Activated CD4-positive, alpha-beta T cell treated with anti-CD3 and anti-CD28 coated beads, Interleukin-2, amount 50 U/mL, for 48 hours (primary cell): ENCODE measurements at regions not wholly inside any gene's neighbourhood (a gene's known extent, or its start where the extent isn't known, plus 50 kb on each side); places are given as distances from the start of the nearest gene placed in this dataset.
A peak's percentile ranks its signal among the peaks of the same experiment; 100 is the strongest.
"Not testable (repeated sequence)": the region's sequence is repeated elsewhere in the genome, so short reads cannot be mapped to it uniquely, and the experiment has no call there.

Experiments
- DNase-seq, 2 experiments: peaks; one replicate each; pipeline ENCODE4 v3.0.0-alpha.2; 2020

DNA sequence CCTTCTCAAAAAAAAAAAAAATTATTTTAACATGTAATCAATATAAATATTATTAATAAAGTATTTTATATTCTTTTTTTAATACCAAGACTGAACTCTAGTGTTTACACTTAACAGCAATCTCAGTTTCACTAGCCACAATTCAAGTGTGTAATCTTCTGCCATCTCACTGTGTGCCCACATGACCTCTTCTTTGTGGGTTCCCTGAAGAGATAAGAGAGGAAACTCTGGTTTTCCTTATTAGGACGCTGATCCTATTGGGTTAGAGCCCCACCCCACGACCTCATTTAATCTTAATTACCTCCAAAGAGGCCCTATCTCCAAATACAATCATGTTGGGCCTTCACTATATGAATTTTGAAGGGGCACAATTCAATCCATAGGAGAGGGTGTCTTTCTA, 177.6 kb downstream of the STK31 start:
- no peak for DNase-seq

GRCh38 chr7:23888958-23889357, 178.9 kb downstream of the STK31 start:
- DNase-seq: no peak

DNA sequence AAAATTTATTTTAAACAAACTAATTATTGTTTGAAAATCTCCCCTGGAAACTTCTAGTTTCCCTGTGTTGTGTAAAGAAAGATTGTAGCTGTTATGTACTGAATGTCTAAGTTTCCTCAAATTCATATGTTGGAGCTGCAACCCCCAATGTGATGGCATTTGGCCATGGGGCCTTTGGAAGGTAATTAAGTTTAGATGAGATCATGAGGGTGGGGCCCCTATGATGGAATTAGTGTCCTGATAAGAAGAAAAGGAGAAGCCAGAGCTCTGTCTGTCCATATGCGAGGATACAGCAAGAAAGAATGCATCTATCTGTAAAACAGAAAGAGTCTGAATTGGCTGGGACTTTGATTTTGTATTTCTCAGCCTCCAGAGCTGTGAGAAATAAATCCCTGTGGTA, 179.5 kb downstream of the STK31 start:
- DNase-seq: no peak

- DNase-seq: no peak
Measured at GRCh38 chr7:23892019-23892418, 182.0 kb downstream of the STK31 start.

GRCh38 chr7:23893176-23893941, 183.3 kb downstream of the STK31 start:
- peak in 1 of 2 experiments; percentile 6 for DNase-seq

- DNase-seq: peak; percentile 52 to 65
Measured at GRCh38 chr7:23893942-23894891, 184.2 kb downstream of the STK31 start.

DNA sequence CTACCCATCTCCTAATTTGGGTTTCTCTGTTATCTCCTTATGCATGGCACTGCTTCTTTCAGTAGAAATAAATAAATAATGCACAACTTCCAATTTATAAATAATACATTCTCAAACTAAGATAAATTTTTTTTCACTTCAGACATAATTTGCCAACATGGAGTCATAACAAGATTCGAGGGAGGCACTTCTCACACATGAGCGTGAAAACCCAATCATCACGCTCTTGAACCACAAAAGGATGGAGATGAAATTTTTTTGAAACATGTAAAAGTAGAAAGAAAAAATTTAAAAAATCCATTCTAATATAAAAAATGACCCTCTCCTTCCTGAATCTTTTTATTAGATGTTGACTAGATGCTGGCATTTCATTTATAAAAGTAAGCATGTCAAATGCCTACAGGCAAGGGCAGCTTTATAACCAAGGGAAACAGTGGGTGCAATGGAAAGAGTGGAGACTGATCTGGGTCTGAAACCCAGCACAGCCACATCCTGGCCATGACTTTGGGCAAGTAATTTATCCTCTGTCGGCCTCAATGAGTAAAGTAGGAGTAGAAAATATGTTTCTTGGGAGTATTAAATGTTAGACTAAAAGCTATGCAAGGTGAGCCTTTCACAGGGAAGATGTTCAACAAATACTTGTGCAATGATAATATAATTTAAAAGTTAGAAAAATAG, 185.0 kb downstream of the STK31 start:
- peak in 1 of 2 experiments; percentile 7 for DNase-seq

DNA sequence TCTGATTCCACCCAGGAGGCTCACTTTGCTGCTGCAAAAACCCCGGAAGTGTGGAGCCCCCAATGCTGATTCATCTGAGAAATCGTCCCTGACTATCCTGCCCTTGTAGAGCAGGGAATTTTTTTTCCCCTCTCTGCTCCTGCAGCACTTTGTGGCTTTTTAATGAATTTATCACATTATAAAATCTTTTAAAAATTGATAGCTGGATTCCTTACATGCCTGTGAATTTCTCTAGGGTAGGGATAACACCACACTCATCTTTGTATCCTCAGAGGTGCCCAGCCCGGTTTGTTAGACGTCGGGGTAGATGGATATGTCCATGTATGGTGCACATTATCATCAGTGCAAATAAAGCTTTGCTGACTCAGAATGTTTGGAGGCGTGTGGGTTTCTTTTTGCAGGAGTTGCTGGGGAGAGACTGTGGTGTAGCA, 185.7 kb downstream of the STK31 start:
- DNase-seq: no peak

- DNase-seq: no peak
Measured at GRCh38 chr7:23898619-23899018, 188.6 kb downstream of the STK31 start.

- DNase-seq: not testable (repeated sequence)
Measured at GRCh38 chr7:23904901-23905300, 194.9 kb downstream of the STK31 start.

- DNase-seq: no peak
Measured at GRCh38 chr7:23907012-23907411, 197.0 kb downstream of the STK31 start.

DNA sequence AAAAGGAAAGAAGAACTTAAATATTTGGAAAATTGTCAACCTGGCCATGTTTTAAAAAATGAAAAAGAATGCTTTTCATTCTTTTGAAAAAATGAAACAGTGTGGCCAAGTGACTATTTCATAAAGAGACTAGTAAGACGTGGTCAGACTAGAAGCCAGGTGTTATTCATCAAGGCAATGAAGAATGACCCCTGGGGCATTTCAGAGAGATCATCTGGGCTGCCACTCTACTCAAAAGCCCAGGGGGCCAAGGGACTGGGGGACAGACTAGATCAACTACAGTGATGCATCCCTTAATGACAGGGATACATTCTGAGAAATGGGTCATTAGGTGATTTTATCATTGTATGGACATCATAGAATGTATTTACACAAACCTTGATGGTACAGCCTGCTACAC, 199.4 kb downstream of the STK31 start:
- no peak for DNase-seq

DNA sequence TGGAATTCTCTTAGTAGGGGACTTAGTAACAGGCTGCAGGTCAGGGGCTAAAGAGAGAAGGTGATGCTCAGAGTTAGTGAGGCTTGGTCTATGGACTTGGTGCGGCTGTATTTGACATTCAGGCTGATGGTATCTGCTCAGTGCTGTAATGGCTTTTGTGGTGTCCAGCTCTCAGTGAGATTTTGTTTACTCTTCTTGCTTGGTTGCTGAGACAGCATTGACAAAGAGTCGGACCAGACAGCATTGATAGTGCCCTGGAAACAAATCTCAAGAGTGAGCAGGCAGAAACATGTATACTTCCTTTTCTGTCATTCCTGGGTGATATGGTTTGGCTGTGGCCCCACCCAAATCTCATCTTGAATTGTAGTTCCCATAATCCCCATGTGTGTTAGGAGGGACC, 202.0 kb downstream of the STK31 start:
- no peak for DNase-seq

DNA sequence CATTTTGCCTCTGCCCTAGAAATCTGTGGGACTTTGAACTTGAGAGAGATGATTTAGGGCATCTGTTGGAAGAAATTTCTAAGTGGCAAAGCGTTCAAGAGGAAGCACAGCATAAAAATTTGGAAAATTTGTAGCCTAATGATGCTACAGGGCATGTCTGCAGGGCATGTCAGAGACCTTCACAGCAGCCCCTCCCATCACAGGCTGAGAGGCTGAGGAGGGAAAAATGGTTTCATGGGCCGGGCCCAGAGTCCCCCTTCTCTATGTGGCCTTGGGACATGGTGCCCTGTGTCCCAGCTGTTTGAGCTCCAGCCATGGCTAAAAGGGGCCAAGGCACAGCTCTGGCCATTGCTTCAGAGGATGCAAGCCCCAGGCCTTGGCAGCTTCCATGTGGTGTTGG, 203.0 kb downstream of the STK31 start:
- DNase-seq: no peak

GRCh38 chr7:23915236-23915635, 205.2 kb downstream of the STK31 start:
- no peak for DNase-seq

- DNase-seq: no peak
Measured at GRCh38 chr7:23918286-23918685, 208.3 kb downstream of the STK31 start.

- DNase-seq: no peak
Measured at GRCh38 chr7:23918856-23919255, 208.8 kb downstream of the STK31 start.

- no peak for DNase-seq
Measured at GRCh38 chr7:23925088-23925487, 215.1 kb downstream of the STK31 start.

DNA sequence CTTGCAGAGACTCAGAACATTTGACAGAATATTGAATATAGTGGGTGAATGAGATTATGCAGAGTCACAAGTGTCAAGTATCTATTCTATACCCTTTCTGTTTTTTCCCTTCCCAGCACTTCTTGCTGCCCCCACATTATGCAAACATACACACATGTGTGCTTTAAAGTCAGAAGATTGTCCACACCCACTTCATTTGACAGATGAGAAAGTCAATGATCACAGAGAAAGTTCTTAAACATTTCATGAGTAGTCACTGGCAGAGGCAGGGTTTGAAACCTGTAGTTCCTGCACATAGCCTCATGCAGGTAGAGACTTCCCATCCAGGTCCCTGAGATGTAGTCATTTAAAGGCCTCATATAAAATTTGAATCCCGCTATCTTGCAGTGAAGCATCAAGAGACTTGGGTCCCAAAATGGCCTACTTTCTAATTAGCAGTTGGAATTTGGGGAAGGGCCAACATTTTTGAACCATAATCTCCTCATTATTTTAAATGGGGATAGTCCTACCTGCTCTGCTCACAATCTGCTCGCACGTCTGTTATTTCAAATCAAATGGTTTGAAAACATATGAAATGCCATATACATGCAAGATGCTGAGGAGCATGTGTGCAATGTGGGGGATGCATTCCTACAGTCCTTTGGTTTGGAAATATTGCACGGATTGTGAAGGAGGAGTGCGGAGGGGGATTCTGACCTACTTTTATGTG, 217.8 kb downstream of the STK31 start:
- no peak for DNase-seq

DNA sequence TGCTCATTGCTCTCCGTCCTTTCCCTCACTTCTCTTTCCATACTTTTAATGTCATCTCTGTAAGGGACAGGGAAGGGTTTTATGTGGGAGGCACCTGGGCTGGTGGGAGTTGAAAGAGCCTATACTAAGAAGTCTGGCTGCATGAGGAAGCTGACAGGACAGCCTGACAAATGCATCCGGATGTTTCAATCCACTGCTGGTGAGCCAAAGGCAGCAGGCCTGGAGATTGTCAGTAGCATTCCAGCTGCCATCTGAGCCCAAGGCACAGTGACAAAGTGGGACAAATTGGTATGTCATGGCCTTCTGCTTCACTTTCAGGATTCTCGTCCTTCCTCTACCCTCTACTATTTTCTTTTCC, 218.4 kb downstream of the STK31 start:
- DNase-seq: no peak

- DNase-seq: no peak
Measured at GRCh38 chr7:23930312-23930711, 220.3 kb downstream of the STK31 start.

DNA sequence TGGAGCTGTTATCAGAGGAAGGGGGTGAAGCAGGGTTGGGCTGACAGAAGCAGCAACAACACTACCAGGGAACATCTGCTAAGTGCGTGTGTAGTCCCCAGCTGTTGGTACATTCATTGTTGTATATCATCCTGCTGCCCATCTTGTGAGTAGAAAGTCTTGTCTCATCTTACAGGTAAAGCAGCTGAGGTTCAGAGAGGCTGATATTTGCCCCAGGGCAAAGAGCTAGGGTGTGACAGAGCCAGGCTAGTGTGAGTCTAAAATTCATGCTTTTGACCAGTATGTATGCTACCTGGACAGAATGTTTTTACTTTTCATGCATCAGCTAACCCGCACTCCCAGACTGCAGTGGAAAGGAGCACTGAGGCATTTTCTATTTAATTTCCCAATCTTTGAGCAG, 221.6 kb downstream of the STK31 start:
- no peak for DNase-seq

DNA sequence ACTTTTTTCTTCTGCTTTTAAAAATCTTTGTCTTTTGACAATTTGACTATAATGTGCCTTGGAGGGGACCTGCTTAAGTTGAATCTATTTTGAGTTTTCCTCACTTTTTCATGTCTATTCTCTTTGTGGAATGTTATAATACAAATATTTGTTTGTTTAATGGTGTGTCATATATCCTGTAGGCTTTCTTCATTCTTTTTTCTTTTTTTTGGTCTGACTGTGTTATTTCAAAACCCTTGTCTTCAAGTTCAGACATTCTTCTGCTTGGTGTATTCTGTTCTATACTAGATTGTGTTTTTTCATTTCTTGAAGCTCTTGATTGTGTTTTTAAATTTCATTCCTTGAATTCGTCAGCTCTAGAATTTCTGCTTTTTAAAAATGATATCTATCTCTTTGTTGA, 228.2 kb downstream of the STK31 start:
- DNase-seq: no peak
